ENCODE measurements at regions not wholly inside any gene's neighbourhood (a gene's known extent, or its start where the extent isn't known, plus 50 kb on each side); places are given as distances from the start of the nearest gene placed in this dataset.

DNA sequence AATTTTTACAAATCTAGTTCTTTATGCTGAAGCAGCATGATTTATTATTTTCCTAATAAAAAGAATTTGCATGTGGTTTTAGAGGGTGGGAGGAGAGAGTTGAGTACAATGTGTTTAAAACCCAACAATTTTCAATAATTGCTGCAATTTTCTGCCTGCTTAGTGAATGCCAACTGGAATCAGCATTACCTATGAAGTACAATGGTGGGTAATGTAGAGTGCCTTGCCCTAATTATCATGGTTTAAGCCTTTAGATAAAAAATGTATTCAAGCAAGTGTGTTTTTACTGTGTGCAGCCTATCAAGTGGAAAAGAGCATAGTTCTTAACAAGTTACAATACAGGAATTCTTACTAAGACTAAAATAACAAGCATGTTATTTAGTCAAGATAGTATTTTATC is 77.9 kb upstream of the ANKRD50 start:
- no peak overlapping the region for H3K27ac ChIP-seq (ENCODE audit: low read depth, low read length)
- H2AFZ ChIP-seq (ENCODE audit: low read length) = no peak overlapping the region
- H3K4me1 ChIP-seq (ENCODE audit: insufficient read depth, low read length) = no peaks in the 10 kb centered on the region
- TF ChIP-seq, protein P1, sequence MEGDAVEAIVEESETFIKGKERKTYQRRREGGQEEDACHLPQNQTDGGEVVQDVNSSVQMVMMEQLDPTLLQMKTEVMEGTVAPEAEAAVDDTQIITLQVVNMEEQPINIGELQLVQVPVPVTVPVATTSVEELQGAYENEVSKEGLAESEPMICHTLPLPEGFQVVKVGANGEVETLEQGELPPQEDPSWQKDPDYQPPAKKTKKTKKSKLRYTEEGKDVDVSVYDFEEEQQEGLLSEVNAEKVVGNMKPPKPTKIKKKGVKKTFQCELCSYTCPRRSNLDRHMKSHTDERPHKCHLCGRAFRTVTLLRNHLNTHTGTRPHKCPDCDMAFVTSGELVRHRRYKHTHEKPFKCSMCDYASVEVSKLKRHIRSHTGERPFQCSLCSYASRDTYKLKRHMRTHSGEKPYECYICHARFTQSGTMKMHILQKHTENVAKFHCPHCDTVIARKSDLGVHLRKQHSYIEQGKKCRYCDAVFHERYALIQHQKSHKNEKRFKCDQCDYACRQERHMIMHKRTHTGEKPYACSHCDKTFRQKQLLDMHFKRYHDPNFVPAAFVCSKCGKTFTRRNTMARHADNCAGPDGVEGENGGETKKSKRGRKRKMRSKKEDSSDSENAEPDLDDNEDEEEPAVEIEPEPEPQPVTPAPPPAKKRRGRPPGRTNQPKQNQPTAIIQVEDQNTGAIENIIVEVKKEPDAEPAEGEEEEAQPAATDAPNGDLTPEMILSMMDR (IDR thresholded peaks at IDR 0.05; ENCODE audit: extremely low read depth, low read depth, low read length) = no peak
- no peak for DNase-seq (ENCODE audit: insufficient read length, low spot score, missing footprints)
- H4K20me1 ChIP-seq (ENCODE audit: insufficient read depth, low read length) = no peaks in the 10 kb centered on the region
- no peaks in the 10 kb centered on the region for H3K36me3 ChIP-seq (ENCODE audit: insufficient read depth, low read length)
- H3K27me3 ChIP-seq (ENCODE audit: insufficient read depth, low read length) = no peaks in the 10 kb centered on the region
- no peak overlapping the region for H3K4me3 ChIP-seq (ENCODE audit: insufficient read depth, low read length)
- no peaks in the 10 kb centered on the region for H3K9me3 ChIP-seq (ENCODE audit: low read depth, low read length)
- no peaks in the 10 kb centered on the region for H3K79me2 ChIP-seq (ENCODE audit: insufficient read depth, low read length)
- H3K4me2 ChIP-seq (ENCODE audit: insufficient read depth, low read length) = no peak overlapping the region

- no peak for DNase-seq (ENCODE audit: insufficient read length, low spot score, missing footprints)
- no peaks in the 10 kb centered on the region for H3K9me3 ChIP-seq (ENCODE audit: low read depth, low read length)
- no peaks in the 10 kb centered on the region for H3K27me3 ChIP-seq (ENCODE audit: insufficient read depth, low read length)
- no peak overlapping the region for H3K4me2 ChIP-seq (ENCODE audit: insufficient read depth, low read length)
- H3K4me1 ChIP-seq (ENCODE audit: insufficient read depth, low read length) = no peaks in the 10 kb centered on the region
- TF ChIP-seq, protein P1 (IDR thresholded peaks at IDR 0.05; ENCODE audit: extremely low read depth, low read depth, low read length) = no peak
- no peaks in the 10 kb centered on the region for H3K79me2 ChIP-seq (ENCODE audit: insufficient read depth, low read length)
- H4K20me1 ChIP-seq (ENCODE audit: insufficient read depth, low read length) = no peaks in the 10 kb centered on the region
- no peak overlapping the region for H2AFZ ChIP-seq (ENCODE audit: low read length)
- no peak overlapping the region for H3K4me3 ChIP-seq (ENCODE audit: insufficient read depth, low read length)
- no peak overlapping the region for H3K27ac ChIP-seq (ENCODE audit: low read depth, low read length)
- H3K36me3 ChIP-seq (ENCODE audit: insufficient read depth, low read length) = no peaks in the 10 kb centered on the region
Observed at GRCh38 chr4:124786634-124787033, 74.1 kb upstream of the ANKRD50 start.

DNA sequence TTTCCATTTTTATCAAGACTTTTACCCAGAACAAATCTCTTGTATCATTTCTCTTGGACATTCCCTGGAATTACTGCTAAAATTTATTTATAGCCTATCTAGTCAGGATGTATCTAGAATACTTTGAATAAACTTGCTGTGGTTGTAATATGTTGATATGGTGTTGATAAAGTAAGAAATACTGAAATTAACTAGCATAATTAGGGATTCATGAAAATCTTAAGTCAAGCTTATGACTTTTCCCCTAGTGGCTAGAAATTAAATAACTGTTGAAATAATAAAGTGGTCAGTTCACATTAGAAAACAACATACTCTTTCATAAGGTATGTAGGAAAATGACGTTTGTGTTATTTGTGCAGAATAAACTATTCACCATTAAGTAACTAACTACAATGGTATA is 73.1 kb upstream of the ANKRD50 start:
- H3K79me2 ChIP-seq (ENCODE audit: insufficient read depth, low read length) = no peaks in the 10 kb centered on the region
- H3K4me3 ChIP-seq (ENCODE audit: insufficient read depth, low read length) = no peak overlapping the region

GRCh38 chr4:124783847-124784246 is 71.3 kb upstream of the ANKRD50 start:
- no peaks in the 10 kb centered on the region for H3K27me3 ChIP-seq (ENCODE audit: insufficient read depth, low read length)
- no peak for DNase-seq (ENCODE audit: insufficient read length, low spot score, missing footprints)
- H2AFZ ChIP-seq (ENCODE audit: low read length) = no peak overlapping the region
- no peaks in the 10 kb centered on the region for H3K9me3 ChIP-seq (ENCODE audit: low read depth, low read length)
- no peaks in the 10 kb centered on the region for H3K4me1 ChIP-seq (ENCODE audit: insufficient read depth, low read length)
- H3K4me3 ChIP-seq (ENCODE audit: insufficient read depth, low read length) = no peak overlapping the region
- H3K4me2 ChIP-seq (ENCODE audit: insufficient read depth, low read length) = no peak overlapping the region
- H3K27ac ChIP-seq (ENCODE audit: low read depth, low read length) = no peak overlapping the region
- H4K20me1 ChIP-seq (ENCODE audit: insufficient read depth, low read length) = no peaks in the 10 kb centered on the region
- no peaks in the 10 kb centered on the region for H3K79me2 ChIP-seq (ENCODE audit: insufficient read depth, low read length)
- H3K36me3 ChIP-seq (ENCODE audit: insufficient read depth, low read length) = no peaks in the 10 kb centered on the region
- TF ChIP-seq, protein P1 (IDR thresholded peaks at IDR 0.05; ENCODE audit: extremely low read depth, low read depth, low read length) = no peak

More for the DNA sequence above, 73.1 kb upstream of the ANKRD50 start:
- no peak overlapping the region for H3K27ac ChIP-seq (ENCODE audit: low read depth, low read length)
- H3K27me3 ChIP-seq (ENCODE audit: insufficient read depth, low read length) = no peaks in the 10 kb centered on the region
- H3K4me1 ChIP-seq (ENCODE audit: insufficient read depth, low read length) = no peaks in the 10 kb centered on the region
- DNase-seq (ENCODE audit: insufficient read length, low spot score, missing footprints) = no peak
- no peaks in the 10 kb centered on the region for H4K20me1 ChIP-seq (ENCODE audit: insufficient read depth, low read length)
- TF ChIP-seq, protein P1 (IDR thresholded peaks at IDR 0.05; ENCODE audit: extremely low read depth, low read depth, low read length) = peak; percentile 12
- H2AFZ ChIP-seq (ENCODE audit: low read length) = no peak overlapping the region
- H3K4me2 ChIP-seq (ENCODE audit: insufficient read depth, low read length) = no peak overlapping the region
- no peaks in the 10 kb centered on the region for H3K36me3 ChIP-seq (ENCODE audit: insufficient read depth, low read length)
- no peaks in the 10 kb centered on the region for H3K9me3 ChIP-seq (ENCODE audit: low read depth, low read length)
